ENCODE measurements at regions not wholly inside any gene's neighbourhood (a gene's known extent, or its start where the extent isn't known, plus 50 kb on each side); places are given as distances from the start of the nearest gene placed in this dataset.

DNA sequence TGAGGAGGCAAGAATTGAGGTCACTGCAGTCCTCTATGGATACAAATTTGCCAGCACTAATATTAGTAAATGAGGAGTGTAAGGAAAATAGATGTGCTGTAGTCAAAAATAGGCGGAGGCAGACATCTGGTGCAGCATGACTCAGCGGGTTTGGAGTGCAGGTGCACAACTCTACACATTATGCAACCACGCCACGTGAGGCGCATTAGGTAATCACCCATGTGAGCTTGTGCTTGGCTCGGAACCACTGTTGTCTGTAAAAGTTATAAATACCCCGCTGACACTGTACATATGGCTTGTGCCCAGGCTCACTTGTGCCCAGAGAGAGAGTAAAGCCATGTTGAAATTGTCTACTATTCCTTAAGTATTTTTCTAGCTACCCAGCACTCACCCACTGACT, 623.5 kb upstream of the NUDT12 start:
- no peak for TF ChIP-seq CTCF (tag by site-specific recombination; IDR thresholded peaks at IDR 0.05)
- no peak for TF ChIP-seq GLIS2 (tag by site-specific recombination; IDR thresholded peaks at IDR 0.05)
- no peak for TF ChIP-seq ZNF202 (tag by site-specific recombination; IDR thresholded peaks at IDR 0.05; ENCODE audit: borderline replicate concordance)
- no peak for TF ChIP-seq ZNF555 (tag by site-specific recombination; conservative IDR thresholded peaks at IDR 0.05)
- TF ChIP-seq ZNF426 (tag by site-specific recombination; IDR thresholded peaks at IDR 0.05): no peak
- TF ChIP-seq, protein P1, sequence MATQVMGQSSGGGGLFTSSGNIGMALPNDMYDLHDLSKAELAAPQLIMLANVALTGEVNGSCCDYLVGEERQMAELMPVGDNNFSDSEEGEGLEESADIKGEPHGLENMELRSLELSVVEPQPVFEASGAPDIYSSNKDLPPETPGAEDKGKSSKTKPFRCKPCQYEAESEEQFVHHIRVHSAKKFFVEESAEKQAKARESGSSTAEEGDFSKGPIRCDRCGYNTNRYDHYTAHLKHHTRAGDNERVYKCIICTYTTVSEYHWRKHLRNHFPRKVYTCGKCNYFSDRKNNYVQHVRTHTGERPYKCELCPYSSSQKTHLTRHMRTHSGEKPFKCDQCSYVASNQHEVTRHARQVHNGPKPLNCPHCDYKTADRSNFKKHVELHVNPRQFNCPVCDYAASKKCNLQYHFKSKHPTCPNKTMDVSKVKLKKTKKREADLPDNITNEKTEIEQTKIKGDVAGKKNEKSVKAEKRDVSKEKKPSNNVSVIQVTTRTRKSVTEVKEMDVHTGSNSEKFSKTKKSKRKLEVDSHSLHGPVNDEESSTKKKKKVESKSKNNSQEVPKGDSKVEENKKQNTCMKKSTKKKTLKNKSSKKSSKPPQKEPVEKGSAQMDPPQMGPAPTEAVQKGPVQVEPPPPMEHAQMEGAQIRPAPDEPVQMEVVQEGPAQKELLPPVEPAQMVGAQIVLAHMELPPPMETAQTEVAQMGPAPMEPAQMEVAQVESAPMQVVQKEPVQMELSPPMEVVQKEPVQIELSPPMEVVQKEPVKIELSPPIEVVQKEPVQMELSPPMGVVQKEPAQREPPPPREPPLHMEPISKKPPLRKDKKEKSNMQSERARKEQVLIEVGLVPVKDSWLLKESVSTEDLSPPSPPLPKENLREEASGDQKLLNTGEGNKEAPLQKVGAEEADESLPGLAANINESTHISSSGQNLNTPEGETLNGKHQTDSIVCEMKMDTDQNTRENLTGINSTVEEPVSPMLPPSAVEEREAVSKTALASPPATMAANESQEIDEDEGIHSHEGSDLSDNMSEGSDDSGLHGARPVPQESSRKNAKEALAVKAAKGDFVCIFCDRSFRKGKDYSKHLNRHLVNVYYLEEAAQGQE (tag by site-specific recombination; IDR thresholded peaks at IDR 0.05): no peak
- TF ChIP-seq, protein P2, sequence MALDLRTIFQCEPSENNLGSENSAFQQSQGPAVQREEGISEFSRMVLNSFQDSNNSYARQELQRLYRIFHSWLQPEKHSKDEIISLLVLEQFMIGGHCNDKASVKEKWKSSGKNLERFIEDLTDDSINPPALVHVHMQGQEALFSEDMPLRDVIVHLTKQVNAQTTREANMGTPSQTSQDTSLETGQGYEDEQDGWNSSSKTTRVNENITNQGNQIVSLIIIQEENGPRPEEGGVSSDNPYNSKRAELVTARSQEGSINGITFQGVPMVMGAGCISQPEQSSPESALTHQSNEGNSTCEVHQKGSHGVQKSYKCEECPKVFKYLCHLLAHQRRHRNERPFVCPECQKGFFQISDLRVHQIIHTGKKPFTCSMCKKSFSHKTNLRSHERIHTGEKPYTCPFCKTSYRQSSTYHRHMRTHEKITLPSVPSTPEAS (tag by site-specific recombination; IDR thresholded peaks at IDR 0.05): no peak
- no peak for TF ChIP-seq ZBTB1 (tag by site-specific recombination; IDR thresholded peaks at IDR 0.05)
- TF ChIP-seq ZNF302 (tag by site-specific recombination; IDR thresholded peaks at IDR 0.05; ENCODE audit: low read depth): no peak
- no peak for TF ChIP-seq MYNN (tag by site-specific recombination; IDR thresholded peaks at IDR 0.05; ENCODE audit: borderline replicate concordance)
- TF ChIP-seq ZNF175 (tag by site-specific recombination; IDR thresholded peaks at IDR 0.05): no peak
- TF ChIP-seq ZNF514 (tag by site-specific recombination; IDR thresholded peaks at IDR 0.05): no peak

Data from HEK293 (cell line).